T-cell (primary cell): ENCODE measurements at regions not wholly inside any gene's neighbourhood (a gene's known extent, or its start where the extent isn't known, plus 50 kb on each side); places are given as distances from the start of the nearest gene placed in this dataset.

ENCODE experiments used
- ATAC-seq, 4 experiments: fragments of 200-7000 bp in 3 of 4; fragments of 150-1000 bp in 1 of 4; cut with Tn5 transposase; replicated peaks in 1 of 4; 1 replicate in 3 of 4; 2 replicates in 1 of 4; pipeline ENCODE4 v1.10.0; 2021; ENCODE audit warnings: moderate library complexity in 3 of 4, mild to moderate bottlenecking in 2 of 4, moderate number of reproducible peaks in 1 of 4
- CTCF ChIA-PET, 2 donors: fragments of 300-600 bp; sonication (Branson Sonifier 250); formaldehyde crosslinking; loops; one replicate each; lab custom pipeline; 2022; ENCODE audit warnings: antibody characterized with exemption in 2 of 2; lab: Charles Lee
- POLR2A ChIA-PET, 2 donors: fragments of 300-600 bp; sonication (Branson Sonifier 250); formaldehyde crosslinking; loops; one replicate each; lab custom pipeline; 2022; ENCODE audit warnings: antibody characterized with exemption in 2 of 2; lab: Charles Lee
- DNase-seq, 35 experiments: peaks; one replicate each; pipeline versions ENCODE4 v3.0.0 to v3.0.0-alpha.2; 2013 to 2023
- H3K27ac ChIP-seq: one replicate; pipeline ENCODE4 v1.5.1; 2013; ENCODE audit warnings: low read length
- H3K27me3 ChIP-seq, 2 experiments: replicated peaks in 1 of 2; 1 replicate in 1 of 2; 2 replicates in 1 of 2; pipeline versions ENCODE4 v1.6.1 to v1.7.0; 2013; ENCODE audit warnings: low read length in 1 of 2, mixed read lengths in 1 of 2; ENCODE audit not compliant: control insufficient read depth in 2 of 2, insufficient read depth in 2 of 2; ENCODE audit errors: extremely low read depth in 1 of 2
- H3K36me3 ChIP-seq, 2 donors: 1 replicate in 1 of 2; 2 replicates in 1 of 2; pipeline versions ENCODE4 v1.6.1 to v1.7.0; 2013; ENCODE audit warnings: low read length in 1 of 2; ENCODE audit not compliant: control insufficient read depth in 2 of 2, insufficient read depth in 1 of 2; ENCODE audit errors: extremely low read depth in 1 of 2
- H3K4me1 ChIP-seq, 2 experiments: 1 replicate in 1 of 2; 2 replicates in 1 of 2; pipeline versions ENCODE4 v1.6.1 to v1.7.0; 2013; ENCODE audit warnings: low read length in 2 of 2, mixed read lengths in 1 of 2; ENCODE audit not compliant: insufficient read depth in 2 of 2, control insufficient read depth in 1 of 2; ENCODE audit errors: extremely low read depth in 1 of 2
- H3K4me3 ChIP-seq, 2 donors: 1 replicate in 1 of 2; 2 replicates in 1 of 2; pipeline versions ENCODE4 v1.5.1 to v1.7.0; 2013; ENCODE audit warnings: mild to moderate bottlenecking in 2 of 2, low read length in 1 of 2, moderate library complexity in 1 of 2; ENCODE audit not compliant: control insufficient read depth in 1 of 2; ENCODE audit errors: extremely low read depth in 1 of 2
- H3K9me3 ChIP-seq: 2 replicates; pipeline ENCODE4 v1.7.0; 2013
- H3K27ac Mint-ChIP-seq, 2 donors: one replicate each; pipeline ENCODE4 v1.8.0; 2020 to 2021; ENCODE audit warnings: mild to moderate bottlenecking in 2 of 2, mixed read lengths in 2 of 2
- H3K27me3 Mint-ChIP-seq, 2 donors: one replicate each; pipeline ENCODE4 v1.8.0; 2021 to 2022; ENCODE audit warnings: mixed read lengths in 2 of 2
- H3K36me3 Mint-ChIP-seq: one replicate; pipeline ENCODE4 v1.8.0; 2021; ENCODE audit warnings: mixed read lengths
- H3K4me1 Mint-ChIP-seq, 3 donors: one replicate each; pipeline ENCODE4 v1.8.0; 2020 to 2022; ENCODE audit warnings: mixed read lengths in 3 of 3, mild to moderate bottlenecking in 1 of 3
- H3K4me3 Mint-ChIP-seq, 3 donors: one replicate each; pipeline ENCODE4 v1.8.0; 2020 to 2022; ENCODE audit warnings: mild to moderate bottlenecking in 3 of 3, mixed read lengths in 3 of 3, moderate library complexity in 3 of 3
- H3K9me3 Mint-ChIP-seq, 3 donors: one replicate each; pipeline ENCODE4 v1.8.0; 2020 to 2022; ENCODE audit warnings: mixed read lengths in 3 of 3
- WGBS: methylation state at CpG from one replicate; pipeline ENCODE4 v1.1.5; 2013; ENCODE audit warnings: missing lambda C conversion rate; ENCODE audit not compliant: insufficient coverage; 5-methylcytosine and 5-hydroxymethylcytosine counted together

- Histone ChIP-seq H3K27ac (no peak overlapping the region), H3K4me1 (no peaks in the 10 kb centered on the region), H3K9me3 (no peaks in the 10 kb centered on the region), H3K27me3 (peaks cover 5 to 21% of the 10 kb centered on the region in 2 experiments), H3K4me3 (no peak overlapping the region), H3K36me3 (no peaks in the 10 kb centered on the region)
- H3K4me1 Mint-ChIP-seq = no peaks in the 10 kb centered on the region
- H3K27ac Mint-ChIP-seq = no peak overlapping the region
- H3K27me3 Mint-ChIP-seq = peaks cover 7 to 14% of the 10 kb centered on the region in 2 donors
- ATAC-seq = no peak
- no peaks in the 10 kb centered on the region for H3K36me3 Mint-ChIP-seq
- H3K4me3 Mint-ChIP-seq = no peak overlapping the region
- DNase-seq = no peak
- H3K9me3 Mint-ChIP-seq = no peaks in the 10 kb centered on the region
- ChIA-PET CTCF (no interaction called here), POLR2A (interaction anchor here in 1 of 2 donors (0.5 to 0.6 kb wide), 2 partner anchors 9 to 58 kb away, joined by 3 to 6 read pairs; no protein-coding TSS in a partner anchor)
- 90% methylated on average over 8 of the region's 8 CpGs for WGBS
These were observed 136.7 kb upstream of the HS3ST2 start for GRCh38 chr16:22677024-22677830.

GRCh38 chr16:22678311-22678710, 135.7 kb upstream of the HS3ST2 start:
- Mint-ChIP-seq H3K27me3 (peaks cover 11 to 17% of the 10 kb centered on the region in 2 donors), H3K27ac (no peak overlapping the region), H3K4me1 (no peaks in the 10 kb centered on the region), H3K36me3 (no peaks in the 10 kb centered on the region), H3K4me3 (no peak overlapping the region), H3K9me3 (no peaks in the 10 kb centered on the region)
- CTCF ChIA-PET = no interaction called here
- WGBS = 83% methylated on average over 1 of the region's 2 CpGs
- POLR2A ChIA-PET = no interaction called here
- DNase-seq = no peak
- H3K36me3 ChIP-seq = no peaks in the 10 kb centered on the region
- H3K4me1 ChIP-seq = no peaks in the 10 kb centered on the region
- no peak overlapping the region for H3K4me3 ChIP-seq
- H3K27ac ChIP-seq = no peak overlapping the region
- H3K9me3 ChIP-seq = no peaks in the 10 kb centered on the region
- peaks cover 5 to 19% of the 10 kb centered on the region in 2 experiments for H3K27me3 ChIP-seq
- no peak for ATAC-seq

- H3K27me3 Mint-ChIP-seq = peaks cover 17 to 22% of the 10 kb centered on the region in 2 donors
These were observed 132.2 kb upstream of the HS3ST2 start for GRCh38 chr16:22681554-22682291.

GRCh38 chr16:22683258-22683657, 130.7 kb upstream of the HS3ST2 start:
- ATAC-seq (no peak), DNase-seq (no peak)
- Histone ChIP-seq H3K9me3 (peaks cover 6% of the 10 kb centered on the region), H3K4me3 (no peak overlapping the region), H3K4me1 (no peaks in the 10 kb centered on the region), H3K27ac (no peak overlapping the region), H3K36me3 (no peaks in the 10 kb centered on the region), H3K27me3 (peaks cover 3 to 13% of the 10 kb centered on the region in 2 experiments)
- ChIA-PET POLR2A (no interaction called here), CTCF (interaction anchor here in 1 of 2 donors (1.0 kb wide), 1 partner anchor 15 kb away, joined by 7 read pairs; no protein-coding TSS in a partner anchor)
- no peak overlapping the region for H3K4me3 Mint-ChIP-seq
- WGBS = 93% methylated on average over 2 of the region's 4 CpGs
- no peak overlapping the region for H3K27ac Mint-ChIP-seq
- no peaks in the 10 kb centered on the region for H3K36me3 Mint-ChIP-seq
- peaks cover 12 to 22% of the 10 kb centered on the region in 2 donors for H3K27me3 Mint-ChIP-seq
- peaks cover 3 to 12% (median 3%) of the 10 kb centered on the region in 3 donors for H3K9me3 Mint-ChIP-seq
- H3K4me1 Mint-ChIP-seq = peaks cover 5 to 6% (median 6%) of the 10 kb centered on the region in 3 donors

More at GRCh38 chr16:22681554-22682291, 132.2 kb upstream of the HS3ST2 start:
- Histone ChIP-seq H3K27me3 (peaks cover 5 to 19% of the 10 kb centered on the region in 2 experiments), H3K4me3 (no peak overlapping the region), H3K9me3 (no peaks in the 10 kb centered on the region), H3K4me1 (no peaks in the 10 kb centered on the region), H3K36me3 (no peaks in the 10 kb centered on the region), H3K27ac (no peak overlapping the region)
- WGBS = 90% methylated on average over 14 of the region's 17 CpGs
- CTCF ChIA-PET = interaction anchor here in 1 of 2 donors (0.5 kb wide), 1 partner anchor 1133 kb away, joined by 3 read pairs; no protein-coding TSS in a partner anchor
- peaks cover 5 to 6% (median 6%) of the 10 kb centered on the region in 3 donors for H3K4me1 Mint-ChIP-seq
- H3K4me3 Mint-ChIP-seq = no peak overlapping the region
- H3K36me3 Mint-ChIP-seq = no peaks in the 10 kb centered on the region
- POLR2A ChIA-PET = no interaction called here
- ATAC-seq (no peak), DNase-seq (no peak)
- H3K27ac Mint-ChIP-seq = no peak overlapping the region
- peaks cover 0 to 3% (median 0%) of the 10 kb centered on the region in 3 donors for H3K9me3 Mint-ChIP-seq

GRCh38 chr16:22683730-22684573, 130.0 kb upstream of the HS3ST2 start:
- ChIA-PET POLR2A (no interaction called here), CTCF (interaction anchor here (0.6 to 1.0 kb wide), 2 partner anchors 14 to 16 kb away, joined by 3 to 7 read pairs; no protein-coding TSS in a partner anchor)
- WGBS = 55% methylated on average over 3 of the region's 4 CpGs
- Mint-ChIP-seq H3K9me3 (peaks cover 3 to 12% (median 3%) of the 10 kb centered on the region in 3 donors), H3K4me3 (no peak overlapping the region), H3K27me3 (peaks cover 12 to 22% of the 10 kb centered on the region in 2 donors), H3K27ac (no peak overlapping the region), H3K36me3 (no peaks in the 10 kb centered on the region), H3K4me1 (peaks cover 5 to 6% (median 6%) of the 10 kb centered on the region in 3 donors)
- Histone ChIP-seq H3K9me3 (peaks cover 6% of the 10 kb centered on the region), H3K27me3 (peaks cover 3 to 13% of the 10 kb centered on the region in 2 experiments), H3K4me3 (no peak overlapping the region), H3K36me3 (no peaks in the 10 kb centered on the region), H3K4me1 (no peaks in the 10 kb centered on the region), H3K27ac (no peak overlapping the region)
- ATAC-seq (no peak), DNase-seq (no peak)
